DND-41 (cell line): ENCODE measurements at regions not wholly inside any gene's neighbourhood (a gene's known extent, or its start where the extent isn't known, plus 50 kb on each side); places are given as distances from the start of the nearest gene placed in this dataset.

ENCODE experiments used
- CTCF ChIP-seq: IDR thresholded peaks from 2 replicates; pipeline ENCODE4 v1.5.1; 2012; ENCODE audit warnings: borderline replicate concordance, low read length, moderate library complexity, mild to moderate bottlenecking; ENCODE audit not compliant: poor library complexity, severe bottlenecking; ENCODE audit errors: extremely low read depth
- EZH2 ChIP-seq: IDR thresholded peaks from 3 replicates; pipeline ENCODE4 v1.6.1; 2012; ENCODE audit warnings: borderline replicate concordance, low read depth, mild to moderate bottlenecking, moderate library complexity, low read length, inconsistent platforms; ENCODE audit not compliant: severe bottlenecking

- TF ChIP-seq CTCF, result no peak
- no peak for TF ChIP-seq EZH2
Observed at GRCh38 chr14:97649752-97650151, 852.6 kb downstream of the VRK1 start.
